ENCODE measurements at regions not wholly inside any gene's neighbourhood (a gene's known extent, or its start where the extent isn't known, plus 50 kb on each side); places are given as distances from the start of the nearest gene placed in this dataset.

DNA sequence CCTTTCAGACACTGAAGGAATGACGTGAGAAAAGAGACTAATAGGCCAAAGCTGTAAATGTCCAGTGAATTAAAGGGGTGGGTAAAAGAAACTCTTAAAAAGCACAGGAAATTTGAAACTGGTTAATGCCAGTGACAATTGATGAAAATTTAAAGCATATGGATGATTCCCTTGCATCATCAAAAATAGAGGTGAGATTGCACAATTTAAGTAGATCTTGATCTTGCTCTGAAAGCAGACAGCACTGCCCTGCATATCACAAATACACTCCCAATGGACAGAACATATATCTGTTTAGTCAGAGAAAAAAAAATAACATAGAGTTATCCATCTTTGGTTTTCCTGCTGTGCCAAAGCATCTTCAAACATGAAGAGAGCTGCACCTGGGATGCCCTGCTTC is 86.7 kb upstream of the UBE2E3 start:
- TF ChIP-seq CTCF (IDR thresholded peaks at IDR 0.05; ENCODE audit: insufficient read depth, low read length, poor library complexity, severe bottlenecking) (no peak), EZH2phosphoT487 (conservative IDR thresholded peaks at IDR 0.05; ENCODE audit: low read length) (no peak)

Measured in SU-DHL-6 (cell line).